Hepatocyte (in vitro differentiated cells): ENCODE measurements at regions not wholly inside any gene's neighbourhood (a gene's known extent, or its start where the extent isn't known, plus 50 kb on each side); places are given as distances from the start of the nearest gene placed in this dataset.
"Not testable (repeated sequence)": the region's sequence is repeated elsewhere in the genome, so short reads cannot be mapped to it uniquely, and the experiment has no call there.

Source experiments
- CTCF ChIP-seq: fragments of 200-600 bp; sonication (generic); IDR thresholded peaks from 2 replicates; pipeline ENCODE4 v1.5.1; 2016; ENCODE audit warnings: antibody characterized with exemption, mild to moderate bottlenecking; ENCODE audit not compliant: poor library complexity
- EZH2 ChIP-seq: fragments of 200-600 bp; sonication (generic); IDR thresholded peaks from 2 replicates; pipeline ENCODE4 v1.6.1; 2016; ENCODE audit warnings: antibody characterized with exemption, mild to moderate bottlenecking, borderline replicate concordance

DNA sequence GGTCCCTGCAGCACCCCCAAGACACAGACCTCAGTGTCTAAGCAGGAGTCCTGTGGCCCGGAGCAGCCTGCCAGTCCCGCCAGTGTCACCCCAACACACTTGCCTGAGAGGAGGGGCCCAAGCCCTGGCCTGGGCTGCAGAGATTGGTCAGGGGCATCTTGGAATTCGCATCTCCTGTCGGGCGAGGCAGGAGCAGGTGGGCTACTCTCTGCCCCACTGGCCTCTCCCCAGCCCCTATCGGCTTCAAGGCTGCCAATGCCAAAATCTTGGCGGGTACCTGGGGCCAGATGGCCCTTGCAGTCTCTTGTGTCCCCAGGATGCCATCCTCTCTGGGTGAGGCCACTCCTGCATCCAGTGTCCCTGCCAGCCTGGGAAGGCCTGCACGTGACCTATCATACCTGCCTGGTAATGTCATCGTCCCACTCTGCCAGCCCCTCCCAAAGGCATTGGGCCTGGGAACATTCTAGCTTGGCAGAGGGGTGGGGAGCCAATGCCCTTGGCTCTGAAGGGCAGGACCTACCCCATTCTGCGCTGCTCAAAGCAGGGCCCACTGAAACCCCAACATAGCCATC lies 304.6 kb downstream of the CCDC74A start:
- TF ChIP-seq CTCF, EZH2: not testable (repeated sequence)
